GM12878 (cell line): ENCODE measurements at regions not wholly inside any gene's neighbourhood (a gene's known extent, or its start where the extent isn't known, plus 50 kb on each side); places are given as distances from the start of the nearest gene placed in this dataset.

Source experiments
- ATF3 ChIP-seq: IDR thresholded peaks from 2 replicates; pipeline ENCODE4 v1.6.1; 2011; ENCODE audit warnings: low read depth, mild to moderate bottlenecking, low read length, moderate library complexity, borderline replicate concordance; ENCODE audit errors: extremely low read depth
- EZH2 ChIP-seq: IDR thresholded peaks from 2 replicates; pipeline ENCODE4 v1.6.1; 2012; ENCODE audit warnings: low read depth, mild to moderate bottlenecking, control low read depth, inconsistent platforms, low read length, borderline replicate concordance; ENCODE audit not compliant: control insufficient read depth
- MAX ChIP-seq: IDR thresholded peaks from 2 replicates; pipeline ENCODE4 v1.6.1; 2012; ENCODE audit warnings: low read depth, low read length, improper control_type of control experiment
- POLR2A ChIP-seq: IDR thresholded peaks from 2 replicates; pipeline ENCODE4 v1.6.1; 2011; ENCODE audit warnings: low read depth, mild to moderate bottlenecking, low read length
- RBBP5 ChIP-seq: fragments of 200-600 bp; sonication (generic); conservative IDR thresholded peaks from 2 replicates; pipeline ENCODE4 v1.6.1; 2016

- TF ChIP-seq RBBP5 (no peak), MAX (no peak), POLR2A (no peak), ATF3 (no peak), EZH2 (no peak)
Measured at GRCh38 chr1:147852706-147853225, 49.8 kb upstream of the GJA8 start.
